ENCODE measurements at regions not wholly inside any gene's neighbourhood (a gene's known extent, or its start where the extent isn't known, plus 50 kb on each side); places are given as distances from the start of the nearest gene placed in this dataset.
"Not testable (repeated sequence)": the region's sequence is repeated elsewhere in the genome, so short reads cannot be mapped to it uniquely, and the experiment has no call there.

GRCh38 chr20:40276301-40276700 lies 412.7 kb downstream of the MAFB start:
- no peak for DNase-seq (ENCODE audit: low spot score)

DNA sequence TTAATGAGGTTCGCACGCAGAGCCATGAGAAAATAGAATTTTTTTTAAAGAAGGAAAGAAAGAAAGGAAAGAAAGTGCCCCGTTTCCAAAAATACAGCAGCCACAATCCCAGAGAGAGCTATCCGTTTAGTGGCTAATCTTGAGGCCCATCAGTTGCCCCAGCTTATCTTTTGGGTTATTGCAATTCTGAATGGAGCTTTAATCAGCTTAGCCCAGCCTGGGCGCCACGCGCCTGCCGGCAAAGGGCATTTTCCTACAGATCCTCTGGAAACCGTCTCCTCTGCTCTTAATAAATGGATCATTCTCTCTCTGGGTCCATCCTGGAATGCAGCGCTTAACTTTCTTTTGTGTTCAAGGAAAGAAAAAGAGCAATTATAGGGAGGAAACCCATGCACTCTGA lies 413.3 kb downstream of the MAFB start:
- no peak for DNase-seq (ENCODE audit: low spot score)

DNA sequence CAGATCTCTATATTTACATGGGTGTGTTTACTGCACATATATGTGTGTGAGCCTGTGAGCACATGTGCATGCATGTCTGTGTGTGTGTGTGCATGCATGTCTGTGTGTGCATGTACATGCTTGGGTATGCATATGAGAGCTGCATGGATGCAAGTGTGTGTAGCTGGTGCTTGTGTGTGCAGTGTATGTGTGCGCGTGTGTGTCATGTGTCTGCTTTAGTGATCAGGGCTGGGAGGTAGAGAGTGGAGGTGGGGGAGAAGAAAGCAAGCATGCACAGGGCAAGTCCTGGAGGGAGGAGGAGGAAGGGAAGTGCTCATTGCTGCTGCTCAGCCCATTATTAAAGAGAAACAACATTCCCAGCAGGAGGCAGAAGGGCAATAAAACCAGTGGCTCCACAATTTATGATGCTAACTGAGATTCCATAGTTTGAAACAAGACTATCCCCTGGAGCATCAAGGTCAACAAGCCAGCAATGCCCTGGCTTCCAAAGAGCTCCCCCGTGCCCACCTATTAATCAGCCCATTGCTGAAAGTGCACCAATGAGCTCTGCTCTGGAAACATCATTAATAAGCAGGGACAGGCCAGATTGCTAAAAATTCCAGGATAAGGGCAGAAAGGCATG lies 414.0 kb downstream of the MAFB start:
- DNase-seq (ENCODE audit: low spot score) = no peak

DNA sequence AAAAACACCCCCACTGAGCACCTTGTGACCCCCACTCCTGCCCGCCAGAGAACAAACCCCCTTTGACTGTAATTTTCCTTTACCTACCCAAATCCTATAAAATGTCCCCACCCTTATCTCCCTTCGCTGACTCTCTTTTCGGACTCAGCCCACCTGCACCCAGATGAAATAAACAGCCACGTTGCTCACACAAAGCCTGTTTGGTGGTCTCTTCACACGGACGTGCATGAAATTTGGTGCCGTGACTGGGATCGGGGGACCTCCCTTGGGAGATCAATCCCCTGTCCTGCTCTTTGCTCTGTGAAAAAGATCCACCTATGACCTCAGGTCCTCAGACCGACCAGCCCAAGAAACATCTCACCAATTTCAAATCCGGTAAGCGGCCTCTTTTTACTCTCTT lies 419.8 kb downstream of the MAFB start:
- not testable (repeated sequence) for DNase-seq (ENCODE audit: low spot score)

DNA sequence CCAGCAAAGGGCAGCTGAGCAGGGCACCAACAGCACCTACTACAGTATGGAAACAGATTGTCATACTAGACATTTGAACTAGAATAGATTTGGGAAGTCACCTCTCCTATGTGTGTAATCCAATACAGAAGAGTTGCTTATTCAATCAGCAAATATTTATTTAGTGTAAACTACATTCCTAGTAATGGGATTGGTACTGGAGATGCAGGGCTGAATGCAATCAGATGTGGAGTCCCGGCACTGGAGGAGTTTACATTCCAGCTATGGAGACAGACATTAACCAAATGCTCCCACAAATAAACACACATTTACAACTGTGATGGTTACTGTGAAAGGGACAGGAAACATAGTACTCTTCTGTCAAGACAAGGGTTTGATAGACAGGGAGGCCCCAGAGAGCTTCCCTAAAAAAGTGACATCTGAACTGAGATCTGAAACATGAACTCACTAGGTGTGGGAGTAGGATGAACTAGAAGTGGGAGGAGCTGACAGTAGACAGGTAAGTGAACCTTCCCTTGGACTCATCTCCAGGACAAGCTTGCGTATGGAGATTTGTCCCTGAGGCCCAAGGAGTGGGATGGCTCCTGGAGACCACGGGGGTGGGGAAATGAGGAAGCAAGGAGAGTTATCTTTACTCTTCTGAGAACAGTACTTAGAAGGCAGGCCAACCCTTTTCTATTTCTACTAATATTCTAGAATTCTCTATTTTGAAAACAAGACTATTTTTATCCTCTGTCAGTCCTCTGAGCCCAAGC lies 420.5 kb downstream of the MAFB start:
- no peak for DNase-seq (ENCODE audit: low spot score)

DNA sequence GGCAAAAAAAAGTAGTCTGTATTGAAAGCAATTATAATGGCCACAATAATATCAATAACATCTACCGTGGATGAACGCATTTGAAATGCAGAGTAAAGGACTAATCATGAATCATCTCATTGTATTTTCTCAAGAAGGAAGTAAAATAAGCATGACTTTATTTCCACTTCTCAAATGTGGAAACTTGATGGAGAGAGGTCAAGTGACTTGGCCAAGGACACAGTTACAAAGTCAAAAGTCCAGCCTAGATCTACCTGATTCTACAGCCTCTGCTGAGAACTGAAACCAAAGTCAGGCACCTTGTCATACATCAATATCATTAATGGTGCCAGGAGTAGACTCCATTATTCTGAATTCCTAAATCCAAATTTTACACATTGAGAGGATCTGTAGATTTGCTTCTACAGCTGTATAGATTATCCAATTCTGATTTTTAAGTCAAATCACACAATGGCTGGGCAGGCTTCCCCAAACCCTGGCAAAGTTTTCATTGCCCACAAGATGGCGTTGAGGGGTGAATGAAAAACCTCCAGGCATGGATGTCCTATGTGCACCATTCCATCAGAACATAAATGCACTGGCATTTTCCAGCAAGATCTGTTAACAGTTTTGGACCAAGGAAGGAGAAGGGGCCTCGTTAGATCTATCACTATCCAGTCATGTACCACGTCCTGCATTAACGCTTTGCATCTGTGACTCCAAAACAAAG lies 423.1 kb downstream of the MAFB start:
- no peak for DNase-seq (ENCODE audit: low spot score)

DNA sequence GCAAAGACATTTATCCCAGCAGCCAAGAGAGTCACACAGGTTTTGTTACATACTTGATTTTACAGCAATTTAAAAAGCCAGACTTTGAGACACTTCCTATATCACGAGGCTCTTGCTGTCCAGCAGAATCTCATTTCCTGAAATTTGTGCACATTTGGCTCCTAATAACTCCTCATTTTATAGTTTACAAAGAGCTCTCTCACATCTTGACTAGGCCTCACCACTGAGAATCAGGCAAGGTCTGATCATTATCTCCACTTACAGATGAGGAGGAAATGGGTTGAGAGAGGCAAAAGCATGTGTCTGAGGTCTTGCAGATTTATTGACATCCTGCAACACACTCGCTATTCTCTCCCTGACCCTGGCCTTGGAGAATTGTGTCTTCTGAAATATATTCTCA lies 426.8 kb downstream of the MAFB start:
- no peak for DNase-seq (ENCODE audit: low spot score)

DNA sequence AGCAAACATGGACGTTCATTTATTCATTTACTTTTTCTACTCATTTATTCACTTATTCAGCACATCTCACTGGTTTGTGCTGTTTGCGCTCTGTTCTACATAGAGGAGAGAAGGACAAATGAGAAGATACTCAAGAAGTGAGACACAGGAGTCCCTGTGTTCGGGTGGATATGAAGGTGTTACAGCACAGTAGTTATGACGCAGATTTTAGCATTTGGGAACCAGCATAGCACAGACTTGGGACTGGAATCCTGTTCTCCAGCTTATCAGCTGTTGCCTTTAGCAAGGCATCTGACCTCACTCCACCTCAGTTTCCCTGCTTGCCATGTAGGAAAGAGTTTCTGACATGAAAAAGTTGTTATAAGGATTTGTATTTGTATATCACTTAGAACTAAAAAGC lies 430.1 kb downstream of the MAFB start:
- DNase-seq (ENCODE audit: low spot score) = no peak

GRCh38 chr20:40257763-40258162 lies 431.3 kb downstream of the MAFB start:
- no peak for DNase-seq (ENCODE audit: low spot score)

DNA sequence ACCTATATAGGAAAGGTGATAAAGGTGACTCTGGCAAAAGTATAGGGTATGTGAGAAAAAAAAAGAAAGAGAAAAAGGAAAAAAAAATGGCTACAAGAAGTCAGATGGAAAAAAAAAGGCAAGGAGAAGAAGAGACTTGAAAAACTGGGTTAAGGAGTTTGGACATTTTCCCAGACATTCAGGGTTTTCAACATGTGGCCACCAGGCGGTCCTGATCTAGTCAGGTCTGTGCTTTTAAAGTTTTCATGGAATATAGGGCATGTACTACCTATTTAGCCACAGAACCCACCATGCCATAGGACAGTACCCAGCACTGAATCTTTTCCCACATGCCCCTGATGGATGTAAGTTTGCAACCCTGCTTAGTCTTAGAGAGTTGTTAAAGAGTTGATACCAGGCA lies 433.7 kb downstream of the MAFB start:
- no peak for DNase-seq (ENCODE audit: low spot score)

- DNase-seq (ENCODE audit: low spot score) = no peak
Observed at GRCh38 chr20:40254023-40254772, 434.8 kb downstream of the MAFB start.

GRCh38 chr20:40251284-40251932 lies 437.6 kb downstream of the MAFB start:
- no peak for DNase-seq (ENCODE audit: low spot score)

GRCh38 chr20:40249805-40250204 lies 439.2 kb downstream of the MAFB start:
- DNase-seq (ENCODE audit: low spot score) = no peak

- DNase-seq (ENCODE audit: low spot score) = no peak
Observed at GRCh38 chr20:40245829-40246228, 443.2 kb downstream of the MAFB start.

- DNase-seq (ENCODE audit: low spot score) = no peak
Observed at GRCh38 chr20:40244286-40244685, 444.8 kb downstream of the MAFB start.

GRCh38 chr20:40241596-40242343 lies 447.3 kb downstream of the MAFB start:
- DNase-seq (ENCODE audit: low spot score) = no peak

- no peak for DNase-seq (ENCODE audit: low spot score)
Observed at GRCh38 chr20:40238511-40238910, 450.5 kb downstream of the MAFB start.

DNA sequence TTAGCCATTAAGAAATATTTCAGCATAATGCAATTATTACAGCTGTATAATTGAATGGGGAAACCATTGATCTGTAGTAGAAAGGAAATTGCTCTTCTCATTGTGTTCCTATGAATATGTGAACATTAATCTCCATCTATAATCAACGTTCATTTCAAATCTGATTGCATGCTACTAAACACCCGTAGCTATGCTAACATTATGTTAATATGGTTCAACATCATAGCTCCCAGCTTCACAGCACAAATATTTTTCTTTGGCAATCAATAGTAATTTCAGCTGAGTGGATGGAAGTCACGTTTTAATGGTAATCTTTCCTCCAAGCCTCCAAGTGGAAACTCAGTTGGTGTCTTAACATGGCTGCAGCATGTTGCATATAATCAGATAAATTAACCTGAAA lies 454.4 kb downstream of the MAFB start:
- no peak for DNase-seq (ENCODE audit: low spot score)

DNA sequence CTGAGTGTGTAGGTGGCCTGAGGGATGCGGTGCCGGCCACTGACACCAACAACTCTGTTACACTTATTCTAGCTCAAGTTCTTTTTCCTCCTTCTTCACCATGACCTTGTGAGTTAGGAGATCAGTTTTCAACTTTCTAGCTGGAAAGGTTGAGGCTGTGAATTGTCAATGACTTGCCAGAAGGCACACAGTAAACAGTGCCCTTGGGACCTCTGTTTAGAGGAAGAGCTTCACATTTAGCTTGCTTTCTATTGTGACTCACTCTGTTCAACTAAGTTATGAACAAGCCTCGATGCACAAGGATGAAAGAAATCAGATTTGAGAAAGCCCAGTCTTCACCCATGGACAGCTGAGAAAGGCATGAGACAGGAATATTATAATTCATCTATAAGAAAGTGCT lies 455.6 kb downstream of the MAFB start:
- no peak for DNase-seq (ENCODE audit: low spot score)

DNA sequence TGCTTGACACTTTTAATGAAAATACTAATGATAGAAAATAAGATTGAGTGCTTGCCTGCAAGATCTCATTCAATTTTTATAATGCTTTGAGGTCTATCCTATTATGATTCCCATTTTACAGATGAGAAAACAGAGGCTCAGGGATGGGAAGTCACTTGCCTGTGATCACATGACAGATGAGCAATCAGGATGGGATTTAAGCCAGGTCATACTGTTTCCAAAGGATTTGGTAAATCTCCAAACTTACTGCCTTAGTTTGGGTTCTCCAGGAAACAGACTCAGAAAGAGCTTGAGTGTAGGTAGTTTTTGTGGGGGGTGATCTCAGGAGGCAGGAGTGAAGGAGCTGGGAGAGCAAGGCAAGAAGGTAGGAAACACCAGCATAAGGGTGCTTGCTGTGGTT lies 456.3 kb downstream of the MAFB start:
- no peak for DNase-seq (ENCODE audit: low spot score)

GRCh38 chr20:40232273-40232672 lies 456.8 kb downstream of the MAFB start:
- no peak for DNase-seq (ENCODE audit: low spot score)

Data from LoVo (cell line).